Natural killer cell (primary cell): ENCODE measurements at regions not wholly inside any gene's neighbourhood (a gene's known extent, or its start where the extent isn't known, plus 50 kb on each side); places are given as distances from the start of the nearest gene placed in this dataset.

Experiments
- ATAC-seq, 3 donors: fragments of 150-1000 bp in 2 of 3; fragments of 200-7000 bp in 1 of 3; cut with Tn5 transposase; 1 replicate in 1 of 3; 2 replicates in 2 of 3; pipeline ENCODE4 v1.10.0; 2021; ENCODE audit warnings: mild to moderate bottlenecking in 2 of 3, moderate library complexity in 2 of 3
- DNase-seq, 2 donors: peaks; one replicate each; pipeline versions ENCODE4 v3.0.0 to v3.0.0-alpha.2; 2013 to 2021; ENCODE audit warnings: mixed read lengths in 1 of 2
- H3K27ac ChIP-seq: one replicate; pipeline ENCODE4 v1.5.1; 2013; ENCODE audit warnings: mild to moderate bottlenecking, low read length
- H3K27me3 ChIP-seq: one replicate; pipeline ENCODE4 v1.6.1; 2013; ENCODE audit warnings: low read length; ENCODE audit not compliant: control insufficient read depth, insufficient read depth
- H3K36me3 ChIP-seq: one replicate; pipeline ENCODE4 v1.6.1; 2013; ENCODE audit warnings: low read length; ENCODE audit not compliant: control insufficient read depth, insufficient read depth
- H3K4me1 ChIP-seq: one replicate; pipeline ENCODE4 v1.6.1; 2013; ENCODE audit warnings: low read length; ENCODE audit not compliant: control insufficient read depth, insufficient read depth
- H3K4me3 ChIP-seq: one replicate; pipeline ENCODE4 v1.5.1; 2013; ENCODE audit warnings: low read length
- H3K9me3 ChIP-seq: one replicate; pipeline ENCODE4 v1.6.1; 2013; ENCODE audit warnings: low read length; ENCODE audit not compliant: control insufficient read depth, insufficient read depth
- H3K27ac Mint-ChIP-seq, 2 donors: one replicate each; pipeline ENCODE4 v1.8.0; 2022; ENCODE audit warnings: mild to moderate bottlenecking in 2 of 2, mixed read lengths in 2 of 2, moderate library complexity in 1 of 2
- H3K27me3 Mint-ChIP-seq, 2 donors: one replicate each; pipeline ENCODE4 v1.8.0; 2022; ENCODE audit warnings: low read depth in 2 of 2, mixed read lengths in 2 of 2
- H3K36me3 Mint-ChIP-seq: one replicate; pipeline ENCODE4 v1.8.0; 2022; ENCODE audit warnings: mixed read lengths
- H3K4me1 Mint-ChIP-seq, 2 donors: one replicate each; pipeline ENCODE4 v1.8.0; 2022; ENCODE audit warnings: mixed read lengths in 2 of 2
- H3K4me3 Mint-ChIP-seq: one replicate; pipeline ENCODE4 v1.8.0; 2022; ENCODE audit warnings: mild to moderate bottlenecking, moderate library complexity, mixed read lengths
- H3K9me3 Mint-ChIP-seq, 2 donors: one replicate each; pipeline ENCODE4 v1.8.0; 2022; ENCODE audit warnings: mixed read lengths in 2 of 2
- WGBS: methylation state at CpG from one replicate; pipeline ENCODE4 v1.1.7; 2013; ENCODE audit warnings: missing lambda C conversion rate; ENCODE audit not compliant: insufficient coverage; 5-methylcytosine and 5-hydroxymethylcytosine counted together
- intact Hi-C: fragments of 100-400 bp; cut with micrococcal nuclease; formaldehyde crosslinking; loops from one replicate; pipeline ENCODE4 v1.14.2; 2022
- TF ChIP-seq, protein P1 (sequence below): fragments of 200-600 bp; IDR thresholded peaks from one replicate; pipeline ENCODE4 v1.8.0; 2022; ENCODE audit warnings: antibody characterized with exemption

GRCh38 chr15:59821286-59821685 lies 132.2 kb upstream of the BNIP2 start:
- DNase-seq (no peak), ATAC-seq (no peak)
- intact Hi-C loops = no loop called here
- Mint-ChIP-seq H3K9me3 (peaks cover 0 to 2% of the 10 kb centered on the region in 2 donors), H3K27me3 (peaks cover 21 to 60% of the 10 kb centered on the region in 2 donors), H3K36me3 (peaks cover 10% of the 10 kb centered on the region), H3K27ac (no peak overlapping the region), H3K4me3 (no peak overlapping the region), H3K4me1 (no peaks in the 10 kb centered on the region)
- Histone ChIP-seq H3K9me3 (no peaks in the 10 kb centered on the region), H3K4me1 (no peaks in the 10 kb centered on the region), H3K27ac (no peak overlapping the region), H3K27me3 (peaks cover 2% of the 10 kb centered on the region), H3K36me3 (no peaks in the 10 kb centered on the region), H3K4me3 (no peak overlapping the region)
- TF ChIP-seq, protein P1, sequence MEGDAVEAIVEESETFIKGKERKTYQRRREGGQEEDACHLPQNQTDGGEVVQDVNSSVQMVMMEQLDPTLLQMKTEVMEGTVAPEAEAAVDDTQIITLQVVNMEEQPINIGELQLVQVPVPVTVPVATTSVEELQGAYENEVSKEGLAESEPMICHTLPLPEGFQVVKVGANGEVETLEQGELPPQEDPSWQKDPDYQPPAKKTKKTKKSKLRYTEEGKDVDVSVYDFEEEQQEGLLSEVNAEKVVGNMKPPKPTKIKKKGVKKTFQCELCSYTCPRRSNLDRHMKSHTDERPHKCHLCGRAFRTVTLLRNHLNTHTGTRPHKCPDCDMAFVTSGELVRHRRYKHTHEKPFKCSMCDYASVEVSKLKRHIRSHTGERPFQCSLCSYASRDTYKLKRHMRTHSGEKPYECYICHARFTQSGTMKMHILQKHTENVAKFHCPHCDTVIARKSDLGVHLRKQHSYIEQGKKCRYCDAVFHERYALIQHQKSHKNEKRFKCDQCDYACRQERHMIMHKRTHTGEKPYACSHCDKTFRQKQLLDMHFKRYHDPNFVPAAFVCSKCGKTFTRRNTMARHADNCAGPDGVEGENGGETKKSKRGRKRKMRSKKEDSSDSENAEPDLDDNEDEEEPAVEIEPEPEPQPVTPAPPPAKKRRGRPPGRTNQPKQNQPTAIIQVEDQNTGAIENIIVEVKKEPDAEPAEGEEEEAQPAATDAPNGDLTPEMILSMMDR = no peak
- WGBS = no CpG with 5 or more reads among the region's 1 CpG

DNA sequence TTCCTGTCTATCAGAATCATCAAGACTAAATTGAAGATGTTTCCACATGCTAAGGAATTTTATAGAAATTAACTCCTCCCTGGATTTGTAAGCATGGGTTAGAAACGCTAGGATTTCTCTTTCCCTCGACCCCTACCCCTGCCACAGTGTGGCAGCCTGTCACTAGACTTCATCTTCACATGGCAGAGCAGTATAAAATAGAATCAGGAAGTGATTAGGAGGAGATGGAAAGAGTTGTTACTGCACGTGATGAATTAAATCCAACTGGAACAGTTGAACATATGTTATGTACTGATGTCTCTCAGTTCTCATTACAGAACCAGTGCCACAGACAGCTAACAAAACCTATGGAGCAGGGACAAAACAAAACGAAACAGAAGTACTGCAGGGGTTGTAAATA lies 130.0 kb upstream of the BNIP2 start:
- Mint-ChIP-seq H3K36me3 (peaks cover 10% of the 10 kb centered on the region), H3K4me1 (no peaks in the 10 kb centered on the region), H3K27me3 (peaks cover 20 to 75% of the 10 kb centered on the region in 2 donors), H3K27ac (no peak overlapping the region), H3K9me3 (peaks cover 0 to 2% of the 10 kb centered on the region in 2 donors), H3K4me3 (no peak overlapping the region)
- TF ChIP-seq, protein P1 = no peak
- DNase-seq (no peak), ATAC-seq (no peak)
- H3K4me1 ChIP-seq = no peaks in the 10 kb centered on the region
- no peaks in the 10 kb centered on the region for H3K36me3 ChIP-seq
- 49% methylated on average over 2 of the region's 4 CpGs for WGBS
- no peaks in the 10 kb centered on the region for H3K9me3 ChIP-seq
- H3K27ac ChIP-seq = no peak overlapping the region
- no peak overlapping the region for H3K4me3 ChIP-seq
- H3K27me3 ChIP-seq = peaks cover 2% of the 10 kb centered on the region
- intact Hi-C loops = no loop called here

DNA sequence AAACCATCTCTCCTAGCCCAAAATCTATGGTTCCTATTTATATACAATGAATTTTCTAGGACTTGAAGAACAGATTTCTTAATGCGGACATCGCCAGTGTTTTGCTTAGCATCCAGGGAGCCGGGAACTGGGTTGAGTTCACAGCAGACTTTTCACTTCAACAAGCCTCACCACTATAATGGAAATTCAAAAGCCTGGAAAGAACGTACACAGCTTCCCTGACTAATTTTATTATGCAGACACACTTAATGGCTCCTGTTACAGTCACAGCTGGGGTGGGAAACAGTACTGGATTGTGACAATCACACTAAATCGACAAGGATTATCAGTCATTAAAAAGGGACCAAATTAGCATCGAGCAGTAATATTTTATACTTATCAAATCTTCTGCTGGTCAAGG lies 129.2 kb upstream of the BNIP2 start:
- H3K36me3 ChIP-seq = no peaks in the 10 kb centered on the region
- no peaks in the 10 kb centered on the region for H3K9me3 ChIP-seq
- no peaks in the 10 kb centered on the region for H3K4me1 ChIP-seq
- H3K27ac Mint-ChIP-seq = no peak overlapping the region
- peaks cover 3% of the 10 kb centered on the region for H3K36me3 Mint-ChIP-seq
- no peak for ATAC-seq
- peaks cover 0 to 2% of the 10 kb centered on the region in 2 donors for H3K9me3 Mint-ChIP-seq
- no peak overlapping the region for H3K27ac ChIP-seq
- intact Hi-C loops = no loop called here
- H3K27me3 Mint-ChIP-seq = peaks cover 15 to 73% of the 10 kb centered on the region in 2 donors
- H3K4me3 ChIP-seq = no peak overlapping the region
- DNase-seq = no peak
- H3K4me3 Mint-ChIP-seq = no peak overlapping the region
- H3K4me1 Mint-ChIP-seq = no peaks in the 10 kb centered on the region
- TF ChIP-seq, protein P1 = no peak
- H3K27me3 ChIP-seq = peaks cover 2% of the 10 kb centered on the region
- 90% methylated on average over 6 of the region's 6 CpGs for WGBS

DNA sequence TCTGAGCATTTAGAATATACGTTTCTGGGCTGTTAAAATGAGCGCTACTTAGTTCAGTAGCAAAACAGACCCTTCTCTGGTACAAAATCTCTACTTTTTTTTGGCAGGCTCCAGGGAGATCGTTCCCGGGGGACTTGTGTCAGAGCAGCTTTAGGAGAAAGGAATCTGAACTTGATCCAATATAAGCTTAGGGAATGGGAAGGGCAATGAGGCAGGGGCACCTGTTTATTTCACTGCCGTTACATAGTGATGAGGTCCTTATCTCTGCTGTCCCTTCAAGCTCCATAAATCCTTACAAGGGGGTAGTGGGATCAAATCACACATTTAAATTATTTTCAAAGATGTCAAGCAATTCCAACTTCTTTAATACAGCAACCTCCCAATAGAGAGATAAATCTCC lies 128.7 kb upstream of the BNIP2 start:
- no peaks in the 10 kb centered on the region for H3K36me3 Mint-ChIP-seq
- TF ChIP-seq, protein P1 = no peak
- ATAC-seq (no peak), DNase-seq (no peak)
- no peaks in the 10 kb centered on the region for H3K9me3 ChIP-seq
- no peaks in the 10 kb centered on the region for H3K4me1 ChIP-seq
- peaks cover 20 to 69% of the 10 kb centered on the region in 2 donors for H3K27me3 Mint-ChIP-seq
- peaks cover 0 to 2% of the 10 kb centered on the region in 2 donors for H3K9me3 Mint-ChIP-seq
- 89% methylated on average over 4 of the region's 5 CpGs for WGBS
- H3K36me3 ChIP-seq = no peaks in the 10 kb centered on the region
- no peaks in the 10 kb centered on the region for H3K4me1 Mint-ChIP-seq
- no peak overlapping the region for H3K27ac Mint-ChIP-seq
- H3K4me3 ChIP-seq = no peak overlapping the region
- H3K27me3 ChIP-seq = peaks cover 2% of the 10 kb centered on the region
- no peak overlapping the region for H3K27ac ChIP-seq
- intact Hi-C loops = no loop called here
- H3K4me3 Mint-ChIP-seq = no peak overlapping the region
